ENCODE measurements at regions not wholly inside any gene's neighbourhood (a gene's known extent, or its start where the extent isn't known, plus 50 kb on each side); places are given as distances from the start of the nearest gene placed in this dataset.

- TF ChIP-seq CTCF (IDR thresholded peaks at IDR 0.05) (no peak), POLR2A (IDR thresholded peaks at IDR 0.05) (no peak)
Observed at GRCh38 chr10:44036425-44036824, 348.5 kb downstream of the CXCL12 start.
